ENCODE measurements at regions not wholly inside any gene's neighbourhood (a gene's known extent, or its start where the extent isn't known, plus 50 kb on each side); places are given as distances from the start of the nearest gene placed in this dataset.

GRCh38 chr15:26051761-26052675, 188.9 kb upstream of the ATP10A start:
- TF ChIP-seq POLR2A (IDR thresholded peaks at IDR 0.05): no peak
- TF ChIP-seq, protein P1, sequence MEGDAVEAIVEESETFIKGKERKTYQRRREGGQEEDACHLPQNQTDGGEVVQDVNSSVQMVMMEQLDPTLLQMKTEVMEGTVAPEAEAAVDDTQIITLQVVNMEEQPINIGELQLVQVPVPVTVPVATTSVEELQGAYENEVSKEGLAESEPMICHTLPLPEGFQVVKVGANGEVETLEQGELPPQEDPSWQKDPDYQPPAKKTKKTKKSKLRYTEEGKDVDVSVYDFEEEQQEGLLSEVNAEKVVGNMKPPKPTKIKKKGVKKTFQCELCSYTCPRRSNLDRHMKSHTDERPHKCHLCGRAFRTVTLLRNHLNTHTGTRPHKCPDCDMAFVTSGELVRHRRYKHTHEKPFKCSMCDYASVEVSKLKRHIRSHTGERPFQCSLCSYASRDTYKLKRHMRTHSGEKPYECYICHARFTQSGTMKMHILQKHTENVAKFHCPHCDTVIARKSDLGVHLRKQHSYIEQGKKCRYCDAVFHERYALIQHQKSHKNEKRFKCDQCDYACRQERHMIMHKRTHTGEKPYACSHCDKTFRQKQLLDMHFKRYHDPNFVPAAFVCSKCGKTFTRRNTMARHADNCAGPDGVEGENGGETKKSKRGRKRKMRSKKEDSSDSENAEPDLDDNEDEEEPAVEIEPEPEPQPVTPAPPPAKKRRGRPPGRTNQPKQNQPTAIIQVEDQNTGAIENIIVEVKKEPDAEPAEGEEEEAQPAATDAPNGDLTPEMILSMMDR (IDR thresholded peaks at IDR 0.05): no peak
